ENCODE measurements at regions not wholly inside any gene's neighbourhood (a gene's known extent, or its start where the extent isn't known, plus 50 kb on each side); places are given as distances from the start of the nearest gene placed in this dataset.

DNA sequence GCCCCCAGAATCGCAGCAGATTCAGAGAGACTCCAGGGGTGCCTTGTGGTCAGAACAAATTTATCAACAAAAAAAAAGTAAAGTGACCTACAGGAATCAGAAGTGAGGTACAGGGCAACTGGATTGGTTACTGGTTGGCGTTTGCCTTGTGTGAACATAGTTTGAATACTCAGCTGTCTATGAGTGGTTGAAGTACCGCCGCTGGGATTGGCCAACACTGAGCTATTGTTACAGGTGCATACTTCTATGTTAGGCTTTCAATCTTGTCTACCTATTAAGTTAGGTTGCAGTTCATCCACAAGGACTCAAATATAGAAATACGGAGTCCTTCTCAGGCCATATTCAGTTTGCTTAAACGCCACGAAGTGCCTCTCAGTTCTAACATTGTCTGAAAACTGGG, 993.5 kb upstream of the PRKX start:
- Histone ChIP-seq H3K79me2 (ENCODE audit: control insufficient read depth, insufficient read depth, low read length) (no peaks in the 10 kb centered on the region), H3K27me3 (ENCODE audit: control insufficient read depth in 2 of 2, insufficient read depth in 2 of 2, low read length in 2 of 2) (no peaks in the 10 kb centered on the region), H3K4me3 (no peak overlapping the region), H3K36me3 (ENCODE audit: control insufficient read depth, insufficient read depth, low read length) (no peaks in the 10 kb centered on the region), H3K27ac (ENCODE audit: extremely low read depth, low read depth, low read length) (no peak overlapping the region), H4K20me1 (replicated peaks; ENCODE audit: control insufficient read depth, insufficient read depth, low read length) (no peaks in the 10 kb centered on the region), H3K9me1 (ENCODE audit: control insufficient read depth, insufficient read depth, low read length) (no peaks in the 10 kb centered on the region), H2AFZ (ENCODE audit: low read depth, low read length) (no peak overlapping the region), H3K4me1 (replicated peaks in 1 of 2; ENCODE audit: control insufficient read depth in 2 of 2, insufficient read depth in 2 of 2, low read length in 2 of 2) (no peaks in the 10 kb centered on the region), H3K4me2 (ENCODE audit: insufficient read depth, low read length) (no peak overlapping the region), H3K9ac (ENCODE audit: insufficient read depth in 1 of 2, low read depth in 2 of 2, low read length in 2 of 2) (no peak overlapping the region), H3K9me3 (replicated peaks; ENCODE audit: control insufficient read depth, insufficient read depth, low read depth, low read length) (no peaks in the 10 kb centered on the region; the same call in 1 of the 2 replicates)
- no peak for ATAC-seq
- 0% methylated on average over 7 of the region's 7 CpGs for WGBS (ENCODE audit: insufficient coverage, low coverage, missing lambda C conversion rate)
- FAIRE-seq, result no peak
- ChIA-PET POLR2A (no interaction called here), CTCF (ENCODE audit: low intra/inter-chr PET ratio) (no interaction called here)
- no peak for DNase-seq (ENCODE audit: extremely low read depth in 1 of 4, low spot score in 3 of 4)
- intact Hi-C loops (cut with micrococcal nuclease), result no loop called here
- in situ Hi-C loops (cut with MboI), result no loop called here
- TF ChIP-seq, protein P1, sequence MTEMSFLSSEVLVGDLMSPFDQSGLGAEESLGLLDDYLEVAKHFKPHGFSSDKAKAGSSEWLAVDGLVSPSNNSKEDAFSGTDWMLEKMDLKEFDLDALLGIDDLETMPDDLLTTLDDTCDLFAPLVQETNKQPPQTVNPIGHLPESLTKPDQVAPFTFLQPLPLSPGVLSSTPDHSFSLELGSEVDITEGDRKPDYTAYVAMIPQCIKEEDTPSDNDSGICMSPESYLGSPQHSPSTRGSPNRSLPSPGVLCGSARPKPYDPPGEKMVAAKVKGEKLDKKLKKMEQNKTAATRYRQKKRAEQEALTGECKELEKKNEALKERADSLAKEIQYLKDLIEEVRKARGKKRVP (CRISPR knock-in tag; IDR thresholded peaks at IDR 0.05), result no peak
- no TSS peak for BruUV-seq (replicated peaks)

DNA sequence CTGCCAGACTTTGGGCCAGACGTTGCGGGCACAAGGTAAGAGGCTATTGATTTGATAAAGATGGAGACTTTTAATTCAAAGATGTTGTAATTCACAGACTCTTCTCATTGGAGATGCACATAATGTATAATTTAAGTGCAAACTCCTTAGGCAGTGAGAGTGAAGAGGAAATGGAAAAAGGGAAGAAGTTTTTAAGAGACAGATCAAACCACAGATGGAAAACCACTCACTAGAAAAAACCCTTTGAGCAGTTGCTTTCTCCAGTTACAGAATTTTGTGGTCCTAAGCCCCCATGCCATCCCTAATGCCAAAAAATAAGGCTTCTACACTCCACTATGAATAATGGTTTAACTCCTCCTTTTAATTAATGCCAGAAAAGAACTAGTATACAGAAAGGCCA, 977.1 kb upstream of the PRKX start:
- Histone ChIP-seq H2AFZ (ENCODE audit: low read depth, low read length) (no peak overlapping the region), H3K9ac (ENCODE audit: insufficient read depth in 1 of 2, low read depth in 2 of 2, low read length in 2 of 2) (no peak overlapping the region), H3K9me1 (ENCODE audit: control insufficient read depth, insufficient read depth, low read length) (no peaks in the 10 kb centered on the region), H3K79me2 (ENCODE audit: control insufficient read depth, insufficient read depth, low read length) (no peaks in the 10 kb centered on the region), H3K27ac (ENCODE audit: extremely low read depth, low read depth, low read length) (no peak overlapping the region), H4K20me1 (replicated peaks; ENCODE audit: control insufficient read depth, insufficient read depth, low read length) (no peaks in the 10 kb centered on the region), H3K4me2 (ENCODE audit: insufficient read depth, low read length) (no peak overlapping the region), H3K4me1 (replicated peaks in 1 of 2; ENCODE audit: control insufficient read depth in 2 of 2, insufficient read depth in 2 of 2, low read length in 2 of 2) (no peaks in the 10 kb centered on the region), H3K4me3 (no peak overlapping the region), H3K36me3 (ENCODE audit: control insufficient read depth, insufficient read depth, low read length) (no peaks in the 10 kb centered on the region), H3K27me3 (ENCODE audit: control insufficient read depth in 2 of 2, insufficient read depth in 2 of 2, low read length in 2 of 2) (no peaks in the 10 kb centered on the region), H3K9me3 (replicated peaks; ENCODE audit: control insufficient read depth, insufficient read depth, low read depth, low read length) (no peaks in the 10 kb centered on the region)
- FAIRE-seq (no peak), ATAC-seq (no peak), DNase-seq (ENCODE audit: extremely low read depth in 1 of 4, low spot score in 3 of 4) (no peak)
- POLR2A ChIA-PET, result no interaction called here
- CTCF ChIA-PET (ENCODE audit: low intra/inter-chr PET ratio), result no interaction called here
- 0% methylated on average over 2 of the region's 2 CpGs for WGBS (ENCODE audit: insufficient coverage, low coverage, missing lambda C conversion rate)
- in situ Hi-C loops (cut with MboI), result no loop called here
- no TSS peak for BruUV-seq (replicated peaks)
- intact Hi-C loops (cut with micrococcal nuclease), result no loop called here
- TF ChIP-seq, protein P2, sequence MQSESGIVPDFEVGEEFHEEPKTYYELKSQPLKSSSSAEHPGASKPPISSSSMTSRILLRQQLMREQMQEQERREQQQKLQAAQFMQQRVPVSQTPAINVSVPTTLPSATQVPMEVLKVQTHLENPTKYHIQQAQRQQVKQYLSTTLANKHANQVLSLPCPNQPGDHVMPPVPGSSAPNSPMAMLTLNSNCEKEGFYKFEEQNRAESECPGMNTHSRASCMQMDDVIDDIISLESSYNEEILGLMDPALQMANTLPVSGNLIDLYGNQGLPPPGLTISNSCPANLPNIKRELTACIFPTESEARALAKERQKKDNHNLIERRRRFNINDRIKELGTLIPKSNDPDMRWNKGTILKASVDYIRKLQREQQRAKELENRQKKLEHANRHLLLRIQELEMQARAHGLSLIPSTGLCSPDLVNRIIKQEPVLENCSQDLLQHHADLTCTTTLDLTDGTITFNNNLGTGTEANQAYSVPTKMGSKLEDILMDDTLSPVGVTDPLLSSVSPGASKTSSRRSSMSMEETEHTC (IDR thresholded peaks at IDR 0.05), result no peak
- TF ChIP-seq ZNF695 (CRISPR knock-in tag; IDR thresholded peaks at IDR 0.05), result no peak
- TF ChIP-seq SNIP1 (IDR thresholded peaks at IDR 0.05; ENCODE audit: low read depth), result no peak
- no peak for TF ChIP-seq NRF1 (conservative IDR thresholded peaks at IDR 0.05 in 1 of 2, IDR thresholded peaks at IDR 0.05 in 1 of 2)
- no peak for TF ChIP-seq ZFX (CRISPR knock-in tag; IDR thresholded peaks at IDR 0.05)
- no peak for TF ChIP-seq PURB (CRISPR knock-in tag; IDR thresholded peaks at IDR 0.05; ENCODE audit: low read depth)
- no peak for TF ChIP-seq FUS (optimal IDR thresholded peaks at IDR 0.05; ENCODE audit: low read depth, low read length)
- TF ChIP-seq, protein P3, sequence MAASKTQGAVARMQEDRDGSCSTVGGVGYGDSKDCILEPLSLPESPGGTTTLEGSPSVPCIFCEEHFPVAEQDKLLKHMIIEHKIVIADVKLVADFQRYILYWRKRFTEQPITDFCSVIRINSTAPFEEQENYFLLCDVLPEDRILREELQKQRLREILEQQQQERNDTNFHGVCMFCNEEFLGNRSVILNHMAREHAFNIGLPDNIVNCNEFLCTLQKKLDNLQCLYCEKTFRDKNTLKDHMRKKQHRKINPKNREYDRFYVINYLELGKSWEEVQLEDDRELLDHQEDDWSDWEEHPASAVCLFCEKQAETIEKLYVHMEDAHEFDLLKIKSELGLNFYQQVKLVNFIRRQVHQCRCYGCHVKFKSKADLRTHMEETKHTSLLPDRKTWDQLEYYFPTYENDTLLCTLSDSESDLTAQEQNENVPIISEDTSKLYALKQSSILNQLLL (CRISPR knock-in tag; IDR thresholded peaks at IDR 0.05; ENCODE audit: borderline replicate concordance), result no peak
- no peak for TF ChIP-seq ID3 (CRISPR knock-in tag; IDR thresholded peaks at IDR 0.05)
- no peak for TF ChIP-seq ID3 (tag; IDR thresholded peaks at IDR 0.05)
- no peak for TF ChIP-seq ZNF24 (IDR thresholded peaks at IDR 0.05)
- no peak for TF ChIP-seq ADNP (tag; IDR thresholded peaks at IDR 0.05)
- TF ChIP-seq SRSF1 (IDR thresholded peaks at IDR 0.05; ENCODE audit: low read depth, low read length), result no peak
- TF ChIP-seq ZKSCAN8 (CRISPR knock-in tag; IDR thresholded peaks at IDR 0.05), result no peak
